ENCODE measurements at regions not wholly inside any gene's neighbourhood (a gene's known extent, or its start where the extent isn't known, plus 50 kb on each side); places are given as distances from the start of the nearest gene placed in this dataset.

- no peak for TF ChIP-seq CTCF (IDR thresholded peaks at IDR 0.05)
- TF ChIP-seq ELF4 (CRISPR knock-in tag; IDR thresholded peaks at IDR 0.05; ENCODE audit: low read depth): no peak
- no peak for TF ChIP-seq FOXP4 (CRISPR knock-in tag; IDR thresholded peaks at IDR 0.05)
- TF ChIP-seq ZNF232 (CRISPR knock-in tag; IDR thresholded peaks at IDR 0.05): no peak
- no peak for TF ChIP-seq USF2 (CRISPR knock-in tag; IDR thresholded peaks at IDR 0.05)
- no peak for TF ChIP-seq ATF2 (CRISPR knock-in tag; IDR thresholded peaks at IDR 0.05; ENCODE audit: borderline replicate concordance, low read depth)
- TF ChIP-seq E2F4 (CRISPR knock-in tag; IDR thresholded peaks at IDR 0.05; ENCODE audit: borderline replicate concordance, low read depth): no peak
- no peak for TF ChIP-seq SP1 (CRISPR knock-in tag; conservative IDR thresholded peaks at IDR 0.05)
- TF ChIP-seq USF1 (CRISPR knock-in tag; IDR thresholded peaks at IDR 0.05): no peak
Observed at GRCh38 chr16:65671071-65671470, 549.2 kb upstream of the CDH11 start.

Measured in WTC11 (cell line).